Large intestine (tissue), 3 donors: ENCODE measurements at regions not wholly inside any gene's neighbourhood (a gene's known extent, or its start where the extent isn't known, plus 50 kb on each side); places are given as distances from the start of the nearest gene placed in this dataset.

Experiments
- DNase-seq, 2 donors: peaks; one replicate each; pipeline versions ENCODE4 v3.0.0 to v3.0.0-alpha.2; 2013
- H3K27ac ChIP-seq: one replicate; pipeline ENCODE4 v1.5.1; 2013; ENCODE audit warnings: low read length
- H3K27me3 ChIP-seq: 2 replicates; pipeline ENCODE4 v1.6.1; 2013; ENCODE audit warnings: low read length; ENCODE audit not compliant: control insufficient read depth, insufficient read depth
- H3K36me3 ChIP-seq: 2 replicates; pipeline ENCODE4 v1.6.1; 2013; ENCODE audit warnings: low read length; ENCODE audit not compliant: control insufficient read depth, insufficient read depth
- H3K4me1 ChIP-seq: one replicate; pipeline ENCODE4 v1.6.1; 2013; ENCODE audit warnings: low read length; ENCODE audit not compliant: control insufficient read depth, insufficient read depth
- H3K4me3 ChIP-seq: one replicate; pipeline ENCODE4 v1.5.1; 2013; ENCODE audit warnings: low read length
- H3K9me3 ChIP-seq: one replicate; pipeline ENCODE4 v1.6.1; 2013; ENCODE audit warnings: mild to moderate bottlenecking, low read depth, low read length, moderate library complexity; ENCODE audit not compliant: control insufficient read depth
- WGBS: methylation state at CpG from one replicate; pipeline ENCODE4 v1.1.5; 2013; ENCODE audit warnings: low lambda C conversion rate; ENCODE audit not compliant: insufficient coverage; 5-methylcytosine and 5-hydroxymethylcytosine counted together

DNA sequence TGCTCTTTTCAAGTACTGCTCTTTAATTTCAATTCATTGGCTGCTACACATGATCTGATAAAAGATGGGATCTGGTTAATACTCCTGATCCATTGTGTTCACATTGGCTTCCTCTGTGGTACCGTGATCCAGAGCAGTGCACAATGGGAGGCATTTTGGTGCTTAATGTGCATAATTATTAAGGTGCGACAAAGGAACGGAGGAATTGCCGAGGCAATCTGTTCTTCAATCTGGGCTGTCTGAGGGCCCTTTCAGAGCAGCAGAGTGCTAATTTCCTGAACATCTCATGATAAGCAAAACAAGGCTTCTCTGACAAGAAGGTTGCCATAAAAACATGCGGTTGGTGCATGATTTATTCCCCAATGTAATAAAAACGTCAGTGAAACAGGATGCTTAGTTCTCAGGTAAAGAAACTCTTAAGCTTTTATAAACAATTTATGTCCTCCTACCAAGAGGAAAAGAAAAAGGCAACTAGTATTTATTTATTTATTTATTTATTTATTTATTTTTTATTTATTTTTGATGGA lies 64.0 kb upstream of the EPHA3 start:
- Histone ChIP-seq H3K4me1 (no peaks in the 10 kb centered on the region), H3K9me3 (no peaks in the 10 kb centered on the region), H3K27me3 (no peaks in the 10 kb centered on the region), H3K4me3 (no peak overlapping the region), H3K36me3 (no peaks in the 10 kb centered on the region), H3K27ac (no peak overlapping the region)
- 27% methylated on average over 2 of the region's 6 CpGs for WGBS
- DNase-seq = no peak

DNA sequence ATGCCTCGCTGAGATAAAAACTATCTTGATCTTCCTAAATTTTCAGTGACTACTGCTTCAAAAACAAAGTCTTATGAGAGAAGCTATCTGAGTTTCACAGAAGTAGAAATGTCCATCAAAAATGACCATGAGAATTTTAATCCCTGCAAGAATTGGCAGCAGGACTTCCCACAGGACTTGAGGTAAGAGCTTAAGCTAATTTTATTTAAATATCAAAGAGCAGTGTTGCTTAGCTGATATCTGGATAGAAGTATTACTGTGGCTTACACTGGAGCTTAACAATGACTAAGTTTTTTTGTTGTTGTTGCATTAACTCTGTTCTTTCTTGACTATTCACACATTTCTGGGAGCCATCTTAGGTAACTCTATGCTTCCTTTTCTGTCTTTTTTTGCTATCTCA lies 60.8 kb upstream of the EPHA3 start:
- DNase-seq = no peak
- Histone ChIP-seq H3K36me3 (no peaks in the 10 kb centered on the region), H3K4me1 (no peaks in the 10 kb centered on the region), H3K27ac (no peak overlapping the region), H3K9me3 (no peaks in the 10 kb centered on the region), H3K4me3 (no peak overlapping the region), H3K27me3 (no peaks in the 10 kb centered on the region)
- 86% methylated on average over 1 of the region's 1 CpG for WGBS

DNA sequence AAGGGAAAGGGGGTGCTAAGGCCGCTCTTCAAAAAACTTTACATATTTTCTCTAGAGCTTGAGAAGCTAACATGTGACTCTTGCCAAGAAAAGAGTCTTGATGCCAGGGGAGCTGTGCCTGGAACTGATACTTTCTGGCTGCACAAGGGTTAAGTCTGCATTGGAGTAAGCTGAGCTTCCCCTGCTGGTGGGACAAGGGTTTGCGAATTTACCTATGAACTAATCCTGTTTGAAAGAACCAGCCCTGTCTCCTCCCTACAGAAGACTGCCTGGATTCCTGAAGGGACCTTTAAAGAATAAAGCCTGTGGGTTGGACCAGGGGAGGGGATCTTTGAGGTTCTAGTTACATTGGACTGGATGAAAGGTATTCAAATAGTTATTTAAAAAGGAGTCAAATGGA lies 58.3 kb upstream of the EPHA3 start:
- no peak for DNase-seq
- Histone ChIP-seq H3K36me3 (no peaks in the 10 kb centered on the region), H3K9me3 (no peaks in the 10 kb centered on the region), H3K27ac (no peak overlapping the region), H3K27me3 (no peaks in the 10 kb centered on the region), H3K4me3 (no peak overlapping the region), H3K4me1 (no peaks in the 10 kb centered on the region)
- WGBS = no CpG with 5 or more reads among the region's 2 CpGs

DNA sequence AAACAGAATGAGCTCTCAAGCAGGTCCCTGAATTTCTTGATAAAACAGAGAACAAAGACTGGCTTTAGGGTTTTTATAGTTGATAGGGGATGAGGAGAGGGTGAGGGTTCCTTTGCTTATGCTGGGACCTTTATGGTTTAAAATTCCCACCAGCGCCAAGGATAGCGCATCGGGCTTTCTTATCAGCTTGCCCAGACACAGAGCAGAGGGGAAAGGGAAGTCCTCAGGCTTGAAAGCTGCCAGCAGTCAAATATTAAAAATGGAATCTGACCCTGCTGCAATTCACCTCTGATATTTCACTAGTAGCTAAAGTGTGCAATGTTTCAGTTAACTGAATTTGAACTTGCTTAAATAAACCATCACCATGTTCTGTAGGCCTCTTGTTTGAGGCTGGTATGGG lies 55.0 kb upstream of the EPHA3 start:
- H3K27ac ChIP-seq = no peak overlapping the region
- H3K27me3 ChIP-seq = no peaks in the 10 kb centered on the region
- no peak for DNase-seq
- no CpG with 5 or more reads among the region's 3 CpGs for WGBS
- no peaks in the 10 kb centered on the region for H3K9me3 ChIP-seq
- no peaks in the 10 kb centered on the region for H3K36me3 ChIP-seq
- H3K4me1 ChIP-seq = no peaks in the 10 kb centered on the region
- H3K4me3 ChIP-seq = no peak overlapping the region

DNA sequence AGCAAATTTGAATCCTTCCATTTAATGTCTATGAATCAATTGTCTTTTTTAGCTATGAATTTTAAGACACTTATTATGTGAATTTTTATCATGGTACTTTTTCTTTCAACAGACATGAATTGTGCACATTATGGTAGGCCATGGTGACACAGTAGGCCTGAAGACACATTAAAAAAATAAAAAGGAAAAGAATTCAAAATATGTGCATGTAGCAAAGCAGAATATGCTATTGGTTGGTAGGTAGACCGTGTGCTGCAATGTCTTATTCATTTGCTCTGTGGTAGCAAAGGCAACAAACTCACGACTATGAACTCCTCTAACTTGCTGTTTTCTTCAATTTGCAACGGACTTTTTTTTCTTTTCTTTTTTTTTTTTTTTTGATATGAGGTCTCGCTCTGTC lies 50.0 kb upstream of the EPHA3 start:
- Histone ChIP-seq H3K4me1 (no peaks in the 10 kb centered on the region), H3K27me3 (no peaks in the 10 kb centered on the region), H3K9me3 (no peaks in the 10 kb centered on the region), H3K27ac (no peak overlapping the region), H3K36me3 (no peaks in the 10 kb centered on the region), H3K4me3 (no peak overlapping the region)
- WGBS = 100% methylated on average over 1 of the region's 4 CpGs
- no peak for DNase-seq
